IMR-90 (cell line): ENCODE measurements at regions not wholly inside any gene's neighbourhood (a gene's known extent, or its start where the extent isn't known, plus 50 kb on each side); places are given as distances from the start of the nearest gene placed in this dataset.

Source experiments
- ATAC-seq: fragments of 200-7000 bp; cut with Tn5 transposase; 2 replicates; pipeline ENCODE4 v1.9.1; 2020; ENCODE audit warnings: low read depth, mild to moderate bottlenecking, moderate library complexity
- BruUV-seq: library from RNA; stranded (reverse); fragments of 400-500 nt; replicated peaks from 2 replicates; lab custom pipeline; 2021; lab: Mats Ljungman, UMichigan
- CTCF ChIA-PET: fragments of 300-600 bp; formaldehyde crosslinking; extraction: SDS; loops from one replicate; lab custom pipeline; 2021; ENCODE audit warnings: antibody characterized with exemption; lab: Yijun Ruan, JAX
- POLR2A ChIA-PET: fragments of 300-600 bp; sonication (Branson Sonifier 250); formaldehyde crosslinking; loops from one replicate; lab custom pipeline; 2022; ENCODE audit warnings: antibody characterized with exemption; ENCODE audit not compliant: unreplicated experiment; lab: Charles Lee
- DNase-seq: peaks from one replicate; pipeline ENCODE4 v3.0.0; 2013
- H2AFZ ChIP-seq: replicated peaks from 2 replicates; pipeline ENCODE3; 2013; ENCODE audit warnings: low read length, mild to moderate bottlenecking; ENCODE audit not compliant: poor library complexity
- H2AK5ac ChIP-seq: 2 replicates; pipeline ENCODE4 v1.6.1; 2013; ENCODE audit warnings: low read depth, low read length, inconsistent platforms
- H2AK9ac ChIP-seq: replicated peaks from 2 replicates; pipeline ENCODE3; 2013; ENCODE audit warnings: mild to moderate bottlenecking, low read depth, low read length, moderate library complexity; ENCODE audit not compliant: poor library complexity
- H2BK120ac ChIP-seq: 2 replicates; pipeline ENCODE4 v1.6.1; 2013; ENCODE audit warnings: low read depth, low read length, inconsistent platforms
- H2BK15ac ChIP-seq: 3 replicates; pipeline ENCODE4 v1.6.1; 2013; ENCODE audit warnings: low read depth, low read length, inconsistent platforms
- H2BK20ac ChIP-seq: 2 replicates; pipeline ENCODE4 v1.6.1; 2013; ENCODE audit warnings: low read depth, mild to moderate bottlenecking, inconsistent platforms, low read length, moderate library complexity
- H2BK5ac ChIP-seq: 2 replicates; pipeline ENCODE4 v1.6.1; 2013; ENCODE audit warnings: mild to moderate bottlenecking, low read depth, low read length, inconsistent platforms; ENCODE audit not compliant: poor library complexity, severe bottlenecking
- H3K14ac ChIP-seq: replicated peaks from 2 replicates; pipeline ENCODE4 v1.6.1; 2013; ENCODE audit warnings: low read depth, low read length, inconsistent platforms
- H3K18ac ChIP-seq: 2 replicates; pipeline ENCODE4 v1.6.1; 2013; ENCODE audit warnings: low read depth, low read length, control low read depth
- H3K23ac ChIP-seq: 2 replicates; pipeline ENCODE4 v1.6.1; 2013; ENCODE audit warnings: low read depth, low read length, inconsistent platforms
- H3K27ac ChIP-seq: 2 replicates; pipeline ENCODE4 v1.5.1; 2013; ENCODE audit warnings: mild to moderate bottlenecking, control low read depth, low read length; ENCODE audit not compliant: insufficient read depth
- H3K27me3 ChIP-seq: 2 replicates; pipeline ENCODE4 v1.6.1; 2013; ENCODE audit warnings: low read length; ENCODE audit not compliant: control insufficient read depth, insufficient read depth
- H3K36me3 ChIP-seq: 2 replicates; pipeline ENCODE4 v1.6.1; 2013; ENCODE audit warnings: low read length, mixed read lengths; ENCODE audit not compliant: control insufficient read depth, insufficient read depth
- H3K4ac ChIP-seq: 2 replicates; pipeline ENCODE4 v1.6.1; 2013; ENCODE audit warnings: low read depth, low read length, inconsistent platforms
- H3K4me1 ChIP-seq: 2 replicates; pipeline ENCODE4 v1.6.1; 2013; ENCODE audit warnings: low read length, mixed read lengths; ENCODE audit not compliant: control insufficient read depth, insufficient read depth
- H3K4me2 ChIP-seq: 2 replicates; pipeline ENCODE4 v1.6.1; 2013; ENCODE audit warnings: low read depth, mild to moderate bottlenecking, control low read depth, low read length, moderate library complexity
- H3K4me3 ChIP-seq: 2 replicates; pipeline ENCODE4 v1.5.1; 2013; ENCODE audit warnings: low read depth, mild to moderate bottlenecking, control low read depth, low read length, moderate library complexity; ENCODE audit not compliant: insufficient read depth
- H3K56ac ChIP-seq: 2 replicates; pipeline ENCODE4 v1.6.1; 2013; ENCODE audit warnings: low read length, inconsistent platforms; ENCODE audit not compliant: insufficient read depth; ENCODE audit errors: extremely low read depth
- H3K79me1 ChIP-seq, 2 experiments: 2 replicates each; pipeline ENCODE4 v1.6.1; 2013; ENCODE audit warnings: low read length in 2 of 2, inconsistent platforms in 1 of 2, low read depth in 1 of 2
- H3K9ac ChIP-seq: 2 replicates; pipeline ENCODE4 v1.6.1; 2013; ENCODE audit warnings: low read depth, low read length, control low read depth
- H3K9me1 ChIP-seq: 2 replicates; pipeline ENCODE4 v1.6.1; 2013; ENCODE audit warnings: low read length, inconsistent platforms; ENCODE audit not compliant: insufficient read depth
- H3K9me3 ChIP-seq: 2 replicates; pipeline ENCODE4 v1.6.1; 2013; ENCODE audit warnings: low read length; ENCODE audit not compliant: control insufficient read depth, insufficient read depth
- H4K20me1 ChIP-seq: 2 replicates; pipeline ENCODE4 v1.6.1; 2013; ENCODE audit warnings: low read length, inconsistent platforms; ENCODE audit not compliant: insufficient read depth
- H4K5ac ChIP-seq: 2 replicates; pipeline ENCODE4 v1.6.1; 2013; ENCODE audit warnings: mild to moderate bottlenecking, low read depth, low read length, control low read depth
- H4K8ac ChIP-seq, 2 experiments: 2 replicates each; pipeline ENCODE4 v1.6.1; 2013; ENCODE audit warnings: low read depth in 2 of 2, low read length in 2 of 2, control low read depth in 1 of 2, inconsistent platforms in 1 of 2
- H4K91ac ChIP-seq: 2 replicates; pipeline ENCODE4 v1.6.1; 2013; ENCODE audit warnings: low read depth, low read length, inconsistent platforms; ENCODE audit not compliant: insufficient read depth
- CTCF ChIP-seq: conservative IDR thresholded peaks from 2 replicates; pipeline ENCODE4 v1.5.1; 2012; ENCODE audit warnings: mild to moderate bottlenecking, low read depth, low read length, improper control_type of control experiment
- FOS ChIP-seq: fragments of 150-350 bp; IDR thresholded peaks from 2 replicates; pipeline ENCODE4 v1.6.1; 2016; ENCODE audit warnings: low read depth, low read length
- MAFK ChIP-seq: IDR thresholded peaks from 2 replicates; pipeline ENCODE4 v1.6.1; 2012; ENCODE audit warnings: low read depth, low read length, improper control_type of control experiment
- MXI1 ChIP-seq: IDR thresholded peaks from 2 replicates; pipeline ENCODE4 v1.6.1; 2012; ENCODE audit warnings: low read depth, mild to moderate bottlenecking, low read length, moderate library complexity, borderline replicate concordance
- POLR2A ChIP-seq: IDR thresholded peaks from 2 replicates; pipeline ENCODE4 v1.6.1; 2012; ENCODE audit warnings: mild to moderate bottlenecking, low read depth, low read length
- SMC3 ChIP-seq: fragments of 150-350 bp; IDR thresholded peaks from 2 replicates; pipeline ENCODE4 v1.6.1; 2016; ENCODE audit warnings: low read depth, mild to moderate bottlenecking, antibody characterized with exemption, low read length, moderate library complexity
- USF2 ChIP-seq: fragments of 150-350 bp; IDR thresholded peaks from 2 replicates; pipeline ENCODE4 v1.6.1; 2017; ENCODE audit warnings: mild to moderate bottlenecking, antibody characterized with exemption, low read length, low read depth
- WGBS, 2 experiments: methylation state at CpG; one replicate each; pipeline versions ENCODE4 v1.1.5 to v1.1.7; 2013; ENCODE audit warnings: missing lambda C conversion rate in 2 of 2; ENCODE audit not compliant: insufficient read length in 1 of 2; ENCODE audit errors: extremely low coverage in 2 of 2; 5-methylcytosine and 5-hydroxymethylcytosine counted together
- dilution Hi-C: fragments of 300-500 bp; cut with HindIII; formaldehyde crosslinking; loops from one replicate; pipeline ENCODE4 v1.14.3; 2018; ENCODE audit warnings: low sequenced_read_pairs; ENCODE audit not compliant: unreplicated experiment
- in situ Hi-C: fragments of 300-500 bp; cut with MboI; formaldehyde crosslinking; loops from 3 replicates; pipeline ENCODE4 v1.14.3; 2019; ENCODE audit warnings: low sequenced_read_pairs, inconsistent platforms, mixed read lengths
- intact Hi-C: fragments of 100-400 bp; cut with micrococcal nuclease; formaldehyde crosslinking; loops from 2 replicates; pipeline ENCODE4 v1.10.0; 2022

- H3K27me3 ChIP-seq: no peaks in the 10 kb centered on the region
- H3K27ac ChIP-seq: no peak overlapping the region
- H3K14ac ChIP-seq: no peak overlapping the region
- H3K56ac ChIP-seq: no peak overlapping the region
- no peaks in the 10 kb centered on the region for H3K79me1 ChIP-seq
- no peak overlapping the region for H3K4me3 ChIP-seq
- no peak overlapping the region for H2AK9ac ChIP-seq
- no TSS peak for BruUV-seq
- DNase-seq (no peak), ATAC-seq (no peak)
- H3K18ac ChIP-seq: no peak overlapping the region
- dilution Hi-C loops: no loop called here
- H4K5ac ChIP-seq: no peak overlapping the region
- H3K9me3 ChIP-seq: peaks cover 34% of the 10 kb centered on the region
- H4K20me1 ChIP-seq: no peaks in the 10 kb centered on the region
- H3K23ac ChIP-seq: no peak overlapping the region
- no peak overlapping the region for H2BK20ac ChIP-seq
- no peak overlapping the region for H2BK120ac ChIP-seq
- POLR2A ChIA-PET: no interaction called here
- H3K9me1 ChIP-seq: no peaks in the 10 kb centered on the region
- CTCF ChIA-PET: no interaction called here
- H2BK15ac ChIP-seq: no peak overlapping the region
- H3K4me1 ChIP-seq: no peaks in the 10 kb centered on the region
- H2AFZ ChIP-seq: no peak overlapping the region
- H2AK5ac ChIP-seq: no peak overlapping the region
- H2BK5ac ChIP-seq: no peak overlapping the region
- in situ Hi-C loops: no loop called here
- H4K91ac ChIP-seq: no peak overlapping the region
- H3K36me3 ChIP-seq: no peaks in the 10 kb centered on the region
- no peak for TF ChIP-seq FOS
- TF ChIP-seq SMC3: no peak
- no peak for TF ChIP-seq MAFK
- no peak for TF ChIP-seq MXI1
- no peak for TF ChIP-seq USF2
- TF ChIP-seq CTCF: no peak
- no peak for TF ChIP-seq POLR2A
- no peak overlapping the region for H3K4ac ChIP-seq
- intact Hi-C loops: no loop called here
- no peak overlapping the region for H3K4me2 ChIP-seq
- H3K9ac ChIP-seq: no peak overlapping the region
- H4K8ac ChIP-seq: no peak overlapping the region
- 67% methylated on average over 1 of the region's 3 CpGs; no CpG with 5 or more reads in 1 of the 2 experiments for WGBS, 2 experiments
Measured at GRCh38 chr17:73696251-73696650, 52.0 kb upstream of the SDK2 start.
